ENCODE measurements at regions not wholly inside any gene's neighbourhood (a gene's known extent, or its start where the extent isn't known, plus 50 kb on each side); places are given as distances from the start of the nearest gene placed in this dataset.
"Not testable (repeated sequence)": the region's sequence is repeated elsewhere in the genome, so short reads cannot be mapped to it uniquely, and the experiment has no call there.

GRCh38 chr3:65004306-65004705 lies 316.5 kb upstream of the ADAMTS9 start:
- no peaks in the 10 kb centered on the region for H3K9me3 ChIP-seq
- H3K27me3 ChIP-seq (replicated peaks; ENCODE audit: insufficient read depth): no peaks in the 10 kb centered on the region
- H3K27ac ChIP-seq: no peak overlapping the region
- H3K4me3 ChIP-seq: no peak overlapping the region
- H3K4me1 ChIP-seq (replicated peaks): no peaks in the 10 kb centered on the region
- no peaks in the 10 kb centered on the region for H3K36me3 ChIP-seq
- no peak for DNase-seq (ENCODE audit: low spot score)
- intact Hi-C loops (cut with DNase I): no loop called here
- TF ChIP-seq POLR2AphosphoS5 (IDR thresholded peaks at IDR 0.05) (no peak), POLR2A (IDR thresholded peaks at IDR 0.05) (no peak), CTCF (IDR thresholded peaks at IDR 0.05) (no peak)
- 54% methylated on average over 1 of the region's 1 CpG for WGBS

GRCh38 chr3:65001119-65001518 lies 313.3 kb upstream of the ADAMTS9 start:
- DNase-seq (ENCODE audit: low spot score); H3K4me1 ChIP-seq (replicated peaks); H3K27ac ChIP-seq; H3K36me3 ChIP-seq; H3K27me3 ChIP-seq (replicated peaks; ENCODE audit: insufficient read depth); H3K4me3 ChIP-seq; intact Hi-C loops (cut with DNase I); H3K9me3 ChIP-seq: not testable (repeated sequence)
- 80% methylated on average over 4 of the region's 4 CpGs for WGBS

GRCh38 chr3:64998317-64998716 lies 310.5 kb upstream of the ADAMTS9 start:
- Histone ChIP-seq H3K36me3 (no peaks in the 10 kb centered on the region), H3K27ac (no peak overlapping the region), H3K4me3 (no peak overlapping the region), H3K27me3 (replicated peaks; ENCODE audit: insufficient read depth) (no peaks in the 10 kb centered on the region), H3K9me3 (no peaks in the 10 kb centered on the region), H3K4me1 (replicated peaks) (no peaks in the 10 kb centered on the region)
- intact Hi-C loops (cut with DNase I): no loop called here
- TF ChIP-seq POLR2AphosphoS5 (IDR thresholded peaks at IDR 0.05) (no peak), CTCF (IDR thresholded peaks at IDR 0.05) (no peak), POLR2A (IDR thresholded peaks at IDR 0.05) (no peak)
- no peak for DNase-seq (ENCODE audit: low spot score)

GRCh38 chr3:64995857-64996551 lies 308.2 kb upstream of the ADAMTS9 start:
- Histone ChIP-seq H3K4me3 (no peak overlapping the region), H3K4me1 (replicated peaks) (no peaks in the 10 kb centered on the region), H3K36me3 (no peaks in the 10 kb centered on the region), H3K27ac (no peak overlapping the region), H3K27me3 (replicated peaks; ENCODE audit: insufficient read depth) (no peaks in the 10 kb centered on the region), H3K9me3 (no peaks in the 10 kb centered on the region)
- DNase-seq (ENCODE audit: low spot score): no peak
- 37% methylated on average over 9 of the region's 9 CpGs for WGBS
- intact Hi-C loops (cut with DNase I): no loop called here
- TF ChIP-seq POLR2A (IDR thresholded peaks at IDR 0.05) (no peak), POLR2AphosphoS5 (IDR thresholded peaks at IDR 0.05) (no peak), CTCF (IDR thresholded peaks at IDR 0.05) (no peak)

GRCh38 chr3:64993781-64994180 lies 306.0 kb upstream of the ADAMTS9 start:
- Histone ChIP-seq H3K4me1 (replicated peaks) (no peaks in the 10 kb centered on the region), H3K4me3 (no peak overlapping the region), H3K9me3 (no peaks in the 10 kb centered on the region), H3K36me3 (no peaks in the 10 kb centered on the region), H3K27ac (no peak overlapping the region), H3K27me3 (replicated peaks; ENCODE audit: insufficient read depth) (no peaks in the 10 kb centered on the region)
- WGBS: 76% methylated on average over 6 of the region's 6 CpGs
- DNase-seq (ENCODE audit: low spot score): no peak
- no peak for TF ChIP-seq CTCF (IDR thresholded peaks at IDR 0.05)
- no peak for TF ChIP-seq POLR2AphosphoS5 (IDR thresholded peaks at IDR 0.05)
- no peak for TF ChIP-seq POLR2A (IDR thresholded peaks at IDR 0.05)
- intact Hi-C loops (cut with DNase I): no loop called here
